ENCODE measurements at regions not wholly inside any gene's neighbourhood (a gene's known extent, or its start where the extent isn't known, plus 50 kb on each side); places are given as distances from the start of the nearest gene placed in this dataset.

GRCh38 chr17:14733376-14733775 lies 432.5 kb downstream of the HS3ST3B1 start:
- Histone ChIP-seq H3K4me3 (no peak overlapping the region), H3K79me2 (ENCODE audit: low read depth) (no peaks in the 10 kb centered on the region), H3K27ac (no peak overlapping the region), H3K9me3 (ENCODE audit: low read depth) (no peaks in the 10 kb centered on the region), H3K9ac (no peak overlapping the region), H3K4me1 (peaks cover 14% of the 10 kb centered on the region), H3F3A (ENCODE audit: low read depth) (no peaks in the 10 kb centered on the region), H2AFZ (replicated peaks) (no peak overlapping the region), H3K27me3 (no peaks in the 10 kb centered on the region), H3K36me3 (no peaks in the 10 kb centered on the region), H3K4me2 (no peak overlapping the region), H4K20me1 (ENCODE audit: low read depth) (no peaks in the 10 kb centered on the region)
- Mint-ChIP-seq H3K9me3 (peaks cover 2% of the 10 kb centered on the region), H3K36me3 (no peaks in the 10 kb centered on the region), H3K4me3 (no peak overlapping the region), H3K27ac (no peak overlapping the region), H3K27me3 (ENCODE audit: insufficient read depth, low read depth) (peaks cover 3% of the 10 kb centered on the region), H3K4me1 (peaks cover 16% of the 10 kb centered on the region)
- DNase-seq (ENCODE audit: low spot score), result no peak
- no peak for TF ChIP-seq EZH2 (IDR thresholded peaks at IDR 0.05)
- no peak for TF ChIP-seq EZH2phosphoT487 (IDR thresholded peaks at IDR 0.05)
- TF ChIP-seq, protein P1, sequence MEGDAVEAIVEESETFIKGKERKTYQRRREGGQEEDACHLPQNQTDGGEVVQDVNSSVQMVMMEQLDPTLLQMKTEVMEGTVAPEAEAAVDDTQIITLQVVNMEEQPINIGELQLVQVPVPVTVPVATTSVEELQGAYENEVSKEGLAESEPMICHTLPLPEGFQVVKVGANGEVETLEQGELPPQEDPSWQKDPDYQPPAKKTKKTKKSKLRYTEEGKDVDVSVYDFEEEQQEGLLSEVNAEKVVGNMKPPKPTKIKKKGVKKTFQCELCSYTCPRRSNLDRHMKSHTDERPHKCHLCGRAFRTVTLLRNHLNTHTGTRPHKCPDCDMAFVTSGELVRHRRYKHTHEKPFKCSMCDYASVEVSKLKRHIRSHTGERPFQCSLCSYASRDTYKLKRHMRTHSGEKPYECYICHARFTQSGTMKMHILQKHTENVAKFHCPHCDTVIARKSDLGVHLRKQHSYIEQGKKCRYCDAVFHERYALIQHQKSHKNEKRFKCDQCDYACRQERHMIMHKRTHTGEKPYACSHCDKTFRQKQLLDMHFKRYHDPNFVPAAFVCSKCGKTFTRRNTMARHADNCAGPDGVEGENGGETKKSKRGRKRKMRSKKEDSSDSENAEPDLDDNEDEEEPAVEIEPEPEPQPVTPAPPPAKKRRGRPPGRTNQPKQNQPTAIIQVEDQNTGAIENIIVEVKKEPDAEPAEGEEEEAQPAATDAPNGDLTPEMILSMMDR (IDR thresholded peaks at IDR 0.05), result no peak

- no peaks in the 10 kb centered on the region for H3K27me3 ChIP-seq
Observed at GRCh38 chr17:14732211-14732610, 431.3 kb downstream of the HS3ST3B1 start.

DNA sequence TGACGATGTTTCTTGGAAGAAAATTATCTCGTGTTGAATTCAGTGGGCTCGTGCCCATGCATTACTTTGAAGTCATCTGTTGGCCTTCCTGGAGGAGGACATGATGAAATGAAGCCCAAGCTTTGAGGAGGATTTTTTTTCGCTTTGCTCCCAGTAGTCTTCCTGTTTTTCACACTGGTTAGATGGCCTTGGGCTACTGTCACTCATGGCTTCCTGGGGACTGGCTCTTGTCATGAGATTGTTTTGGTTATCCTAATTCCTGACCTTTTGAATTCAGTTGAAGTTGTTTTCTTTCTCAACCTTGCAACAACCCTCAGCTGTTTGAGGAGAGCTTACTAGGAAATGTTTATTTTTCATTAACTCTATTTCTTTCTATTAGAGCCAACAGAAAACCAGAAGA lies 430.7 kb downstream of the HS3ST3B1 start:
- peaks cover 8% of the 10 kb centered on the region for H3K4me1 Mint-ChIP-seq
- H3K4me3 Mint-ChIP-seq, result no peak overlapping the region
- no peak overlapping the region for H3K27ac ChIP-seq
- DNase-seq (ENCODE audit: low spot score), result no peak
- H3K4me3 ChIP-seq, result no peak overlapping the region
- no peak overlapping the region for H2AFZ ChIP-seq (replicated peaks)
- peaks cover 2% of the 10 kb centered on the region for H3K9me3 Mint-ChIP-seq
- no peaks in the 10 kb centered on the region for H3K9me3 ChIP-seq (ENCODE audit: low read depth)
- H3K36me3 ChIP-seq, result no peaks in the 10 kb centered on the region
- no peak for TF ChIP-seq EZH2phosphoT487 (IDR thresholded peaks at IDR 0.05)
- TF ChIP-seq, protein P1 (IDR thresholded peaks at IDR 0.05), result no peak
- no peak for TF ChIP-seq EZH2 (IDR thresholded peaks at IDR 0.05)
- no peaks in the 10 kb centered on the region for H3K36me3 Mint-ChIP-seq
- H3K27ac Mint-ChIP-seq, result no peak overlapping the region
- H3K4me1 ChIP-seq, result peaks cover 15% of the 10 kb centered on the region
- H3F3A ChIP-seq (ENCODE audit: low read depth), result peaks cover 3% of the 10 kb centered on the region
- H3K9ac ChIP-seq, result no peak overlapping the region
- H3K27me3 ChIP-seq, result no peaks in the 10 kb centered on the region
- no peak overlapping the region for H3K4me2 ChIP-seq
- no peaks in the 10 kb centered on the region for H4K20me1 ChIP-seq (ENCODE audit: low read depth)
- H3K79me2 ChIP-seq (ENCODE audit: low read depth), result no peaks in the 10 kb centered on the region
- peaks cover 3% of the 10 kb centered on the region for H3K27me3 Mint-ChIP-seq (ENCODE audit: insufficient read depth, low read depth)

More at GRCh38 chr17:14732211-14732610, 431.3 kb downstream of the HS3ST3B1 start:
- Histone ChIP-seq H3F3A (ENCODE audit: low read depth) (no peaks in the 10 kb centered on the region), H3K79me2 (ENCODE audit: low read depth) (no peaks in the 10 kb centered on the region), H3K36me3 (no peaks in the 10 kb centered on the region), H3K27ac (no peak overlapping the region), H3K9me3 (ENCODE audit: low read depth) (no peaks in the 10 kb centered on the region), H3K9ac (no peak overlapping the region), H3K4me1 (peaks cover 9% of the 10 kb centered on the region), H3K4me3 (no peak overlapping the region), H4K20me1 (ENCODE audit: low read depth) (no peaks in the 10 kb centered on the region), H2AFZ (replicated peaks) (no peak overlapping the region), H3K4me2 (no peak overlapping the region)
- DNase-seq (ENCODE audit: low spot score), result no peak
- Mint-ChIP-seq H3K4me3 (no peak overlapping the region), H3K9me3 (peaks cover 2% of the 10 kb centered on the region), H3K36me3 (no peaks in the 10 kb centered on the region), H3K4me1 (peaks cover 9% of the 10 kb centered on the region), H3K27ac (no peak overlapping the region), H3K27me3 (ENCODE audit: insufficient read depth, low read depth) (peaks cover 3% of the 10 kb centered on the region)
- TF ChIP-seq EZH2 (IDR thresholded peaks at IDR 0.05) (no peak), EZH2phosphoT487 (IDR thresholded peaks at IDR 0.05) (no peak)
- TF ChIP-seq, protein P1 (IDR thresholded peaks at IDR 0.05), result no peak
